ENCODE measurements at regions not wholly inside any gene's neighbourhood (a gene's known extent, or its start where the extent isn't known, plus 50 kb on each side); places are given as distances from the start of the nearest gene placed in this dataset.

- H3K4me1 ChIP-seq (ENCODE audit: control insufficient read depth in 5 of 5, insufficient read depth in 5 of 5, low read length in 5 of 5), result no peaks in the 10 kb centered on the region
- WGBS, 2 donors, result 94 to 97% methylated on average over 6 of the region's 6 CpGs
- H3K9me3 ChIP-seq (ENCODE audit: control insufficient read depth in 4 of 4, insufficient read depth in 3 of 4, low read length in 3 of 4), result peaks cover 0 to 5% (median 0%) of the 10 kb centered on the region in 4 donors
- no peak for TF ChIP-seq CTCF (IDR thresholded peaks at IDR 0.05; ENCODE audit: control extremely low read depth, extremely low read depth)
- H3K36me3 ChIP-seq (ENCODE audit: control insufficient read depth in 4 of 4, insufficient read depth in 4 of 4, low read length in 4 of 4), result no peaks in the 10 kb centered on the region
- H3K27me3 ChIP-seq (ENCODE audit: control insufficient read depth in 3 of 3, insufficient read depth in 3 of 3, low read length in 2 of 3), result no peaks in the 10 kb centered on the region
- no peak overlapping the region for H3K27ac ChIP-seq (ENCODE audit: low read depth in 1 of 2, low read length in 1 of 2)
- no peak overlapping the region for H3K9ac ChIP-seq (ENCODE audit: insufficient read depth in 1 of 2, low read length in 2 of 2)
- ATAC-seq (ENCODE audit: insufficient read depth, low FRiP score) (no peak), DNase-seq (no peak)
- H3K4me3 ChIP-seq, result no peak overlapping the region
These were observed 94.3 kb upstream of the NAV3 start for GRCh38 chr12:77736219-77736965.

- ATAC-seq (ENCODE audit: insufficient read depth, low FRiP score) (no peak), DNase-seq (no peak)
- H3K4me3 ChIP-seq, result no peak overlapping the region
- no peak for TF ChIP-seq CTCF (IDR thresholded peaks at IDR 0.05; ENCODE audit: control extremely low read depth, extremely low read depth)
- no peaks in the 10 kb centered on the region for H3K36me3 ChIP-seq (ENCODE audit: control insufficient read depth in 4 of 4, insufficient read depth in 4 of 4, low read length in 4 of 4)
- H3K27me3 ChIP-seq (ENCODE audit: control insufficient read depth in 3 of 3, insufficient read depth in 3 of 3, low read length in 2 of 3), result no peaks in the 10 kb centered on the region
- H3K27ac ChIP-seq (ENCODE audit: low read depth in 1 of 2, low read length in 1 of 2), result no peak overlapping the region
- no peaks in the 10 kb centered on the region for H3K4me1 ChIP-seq (ENCODE audit: control insufficient read depth in 5 of 5, insufficient read depth in 5 of 5, low read length in 5 of 5)
- 77 to 90% methylated on average over 4 of the region's 4 CpGs for WGBS, 2 donors
- no peak overlapping the region for H3K9ac ChIP-seq (ENCODE audit: insufficient read depth in 1 of 2, low read length in 2 of 2)
- H3K9me3 ChIP-seq (ENCODE audit: control insufficient read depth in 4 of 4, insufficient read depth in 3 of 4, low read length in 3 of 4), result peaks cover 0 to 5% (median 0%) of the 10 kb centered on the region in 4 donors
These were observed 96.3 kb upstream of the NAV3 start for GRCh38 chr12:77734214-77734883.

- H3K9ac ChIP-seq (ENCODE audit: insufficient read depth in 1 of 2, low read length in 2 of 2), result no peak overlapping the region
- H3K4me1 ChIP-seq (ENCODE audit: control insufficient read depth in 5 of 5, insufficient read depth in 5 of 5, low read length in 5 of 5), result peaks cover 0 to 14% (median 0%) of the 10 kb centered on the region in 5 donors
- H3K36me3 ChIP-seq (ENCODE audit: control insufficient read depth in 4 of 4, insufficient read depth in 4 of 4, low read length in 4 of 4), result no peaks in the 10 kb centered on the region
- H3K9me3 ChIP-seq (ENCODE audit: control insufficient read depth in 4 of 4, insufficient read depth in 3 of 4, low read length in 3 of 4), result no peaks in the 10 kb centered on the region
- H3K27ac ChIP-seq (ENCODE audit: low read depth in 1 of 2, low read length in 1 of 2), result no peak overlapping the region
- DNase-seq, result no peak
- no peak for ATAC-seq (ENCODE audit: insufficient read depth, low FRiP score)
- H3K27me3 ChIP-seq (ENCODE audit: control insufficient read depth in 3 of 3, insufficient read depth in 3 of 3, low read length in 2 of 3), result no peaks in the 10 kb centered on the region
- WGBS, 2 donors, result 68 to 77% methylated on average over 2 of the region's 2 CpGs
- TF ChIP-seq CTCF (IDR thresholded peaks at IDR 0.05; ENCODE audit: control extremely low read depth, extremely low read depth), result no peak
- no peak overlapping the region for H3K4me3 ChIP-seq
These were observed 102.7 kb upstream of the NAV3 start for GRCh38 chr12:77728018-77728417.

All from lung (tissue), 11 donors.